Endothelial cell (in vitro differentiated cells): ENCODE measurements at regions not wholly inside any gene's neighbourhood (a gene's known extent, or its start where the extent isn't known, plus 50 kb on each side); places are given as distances from the start of the nearest gene placed in this dataset.

ENCODE experiments used
- DNase-seq: peaks from one replicate; pipeline ENCODE4 v3.0.0; 2021; ENCODE audit warnings: low spot score
- H3K27ac Mint-ChIP-seq: one replicate; pipeline ENCODE4 v1.8.0; 2021; ENCODE audit warnings: mixed read lengths, inconsistent platforms; ENCODE audit not compliant: unreplicated experiment
- H3K27me3 Mint-ChIP-seq: one replicate; pipeline ENCODE4 v1.8.0; 2021; ENCODE audit warnings: mild to moderate bottlenecking, moderate library complexity, mixed read lengths, inconsistent platforms; ENCODE audit not compliant: unreplicated experiment
- H3K36me3 Mint-ChIP-seq: one replicate; pipeline ENCODE4 v1.8.0; 2021; ENCODE audit warnings: mild to moderate bottlenecking, low read depth, mixed read lengths, inconsistent platforms; ENCODE audit not compliant: unreplicated experiment
- H3K4me1 Mint-ChIP-seq: one replicate; pipeline ENCODE4 v1.8.0; 2021; ENCODE audit warnings: mild to moderate bottlenecking, mixed read lengths, inconsistent platforms; ENCODE audit not compliant: unreplicated experiment
- H3K4me3 Mint-ChIP-seq: one replicate; pipeline ENCODE4 v1.8.0; 2021; ENCODE audit warnings: mild to moderate bottlenecking, mixed read lengths, inconsistent platforms; ENCODE audit not compliant: unreplicated experiment
- H3K9me3 Mint-ChIP-seq: one replicate; pipeline ENCODE4 v1.8.0; 2021; ENCODE audit warnings: mixed read lengths, inconsistent platforms; ENCODE audit not compliant: unreplicated experiment
- TF ChIP-seq, protein P1 (sequence below): fragments of 200-600 bp; sonication (generic); IDR thresholded peaks from one replicate; pipeline ENCODE4 v1.5.0; 2021; ENCODE audit warnings: antibody characterized with exemption; ENCODE audit not compliant: unreplicated experiment

DNA sequence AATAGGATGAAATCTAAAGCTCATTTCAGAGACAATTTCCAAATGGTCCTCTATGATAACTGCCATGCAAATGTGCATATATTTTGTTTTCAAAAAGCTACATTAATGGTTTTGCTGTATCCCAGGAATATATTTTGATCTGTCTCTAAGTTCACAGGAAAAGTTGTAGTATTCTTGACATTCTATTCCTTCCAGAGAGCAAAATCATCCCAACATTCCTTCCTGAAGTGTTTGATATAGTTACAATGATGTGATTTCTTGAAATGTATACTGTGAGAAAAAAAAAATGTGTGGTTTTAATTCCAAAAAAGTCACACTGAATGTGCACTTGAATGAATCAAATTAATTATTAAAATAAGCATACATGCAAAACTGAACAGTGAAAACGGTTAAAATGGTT lies 996.0 kb upstream of the CITED2 start:
- TF ChIP-seq, protein P1, sequence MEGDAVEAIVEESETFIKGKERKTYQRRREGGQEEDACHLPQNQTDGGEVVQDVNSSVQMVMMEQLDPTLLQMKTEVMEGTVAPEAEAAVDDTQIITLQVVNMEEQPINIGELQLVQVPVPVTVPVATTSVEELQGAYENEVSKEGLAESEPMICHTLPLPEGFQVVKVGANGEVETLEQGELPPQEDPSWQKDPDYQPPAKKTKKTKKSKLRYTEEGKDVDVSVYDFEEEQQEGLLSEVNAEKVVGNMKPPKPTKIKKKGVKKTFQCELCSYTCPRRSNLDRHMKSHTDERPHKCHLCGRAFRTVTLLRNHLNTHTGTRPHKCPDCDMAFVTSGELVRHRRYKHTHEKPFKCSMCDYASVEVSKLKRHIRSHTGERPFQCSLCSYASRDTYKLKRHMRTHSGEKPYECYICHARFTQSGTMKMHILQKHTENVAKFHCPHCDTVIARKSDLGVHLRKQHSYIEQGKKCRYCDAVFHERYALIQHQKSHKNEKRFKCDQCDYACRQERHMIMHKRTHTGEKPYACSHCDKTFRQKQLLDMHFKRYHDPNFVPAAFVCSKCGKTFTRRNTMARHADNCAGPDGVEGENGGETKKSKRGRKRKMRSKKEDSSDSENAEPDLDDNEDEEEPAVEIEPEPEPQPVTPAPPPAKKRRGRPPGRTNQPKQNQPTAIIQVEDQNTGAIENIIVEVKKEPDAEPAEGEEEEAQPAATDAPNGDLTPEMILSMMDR = no peak
- Mint-ChIP-seq H3K4me3 (no peak overlapping the region), H3K36me3 (no peaks in the 10 kb centered on the region), H3K4me1 (peaks cover 3% of the 10 kb centered on the region), H3K27me3 (no peaks in the 10 kb centered on the region), H3K27ac (no peak overlapping the region), H3K9me3 (no peaks in the 10 kb centered on the region)
- no peak for DNase-seq

DNA sequence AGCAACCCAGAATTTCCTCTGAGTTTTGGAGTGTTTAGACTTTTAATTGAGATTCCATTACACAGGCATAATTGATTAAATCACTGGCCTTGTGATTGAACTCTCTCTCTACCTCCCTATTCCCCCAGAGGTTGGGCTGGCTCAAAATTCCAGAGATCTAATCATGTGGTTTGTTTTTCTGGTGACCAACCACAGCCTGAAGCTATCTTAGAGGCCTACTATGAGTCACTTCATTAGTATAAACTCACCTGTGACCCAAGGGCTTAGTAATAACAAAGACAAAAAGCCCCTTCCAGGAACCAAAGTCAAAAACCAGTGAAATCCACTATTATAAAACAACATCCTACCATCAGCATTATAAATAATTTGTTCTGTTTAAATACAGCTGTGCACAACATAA lies 992.5 kb upstream of the CITED2 start:
- Mint-ChIP-seq H3K4me1 (peaks cover 2% of the 10 kb centered on the region), H3K27me3 (no peaks in the 10 kb centered on the region), H3K4me3 (no peak overlapping the region), H3K27ac (no peak overlapping the region), H3K9me3 (peaks cover 6% of the 10 kb centered on the region), H3K36me3 (peaks cover 7% of the 10 kb centered on the region)
- no peak for DNase-seq
- TF ChIP-seq, protein P1 = no peak

DNA sequence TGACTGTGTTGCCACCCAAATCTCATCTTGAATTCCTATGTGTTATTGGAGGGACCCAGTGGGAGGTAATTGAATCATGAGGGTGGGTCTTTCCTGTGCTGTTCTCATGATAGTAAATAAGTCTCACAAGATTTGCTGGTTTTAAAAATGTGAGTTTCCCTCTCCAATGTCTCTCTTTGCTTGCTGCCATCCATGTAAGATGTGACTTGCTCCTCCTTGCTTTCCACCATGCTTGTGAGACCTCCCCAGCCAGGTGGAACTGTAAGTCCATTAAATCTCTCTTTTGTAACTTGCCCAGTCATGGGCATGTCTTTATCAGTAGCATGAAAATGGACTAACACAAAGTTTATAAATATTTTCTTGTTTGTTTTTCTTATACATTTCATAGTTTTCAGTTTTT lies 990.5 kb upstream of the CITED2 start:
- no peak overlapping the region for H3K27ac Mint-ChIP-seq
- TF ChIP-seq, protein P1 = no peak
- peaks cover 7% of the 10 kb centered on the region for H3K36me3 Mint-ChIP-seq
- no peak for DNase-seq
- H3K9me3 Mint-ChIP-seq = peaks cover 6% of the 10 kb centered on the region
- H3K4me3 Mint-ChIP-seq = no peak overlapping the region
- no peaks in the 10 kb centered on the region for H3K4me1 Mint-ChIP-seq
- no peaks in the 10 kb centered on the region for H3K27me3 Mint-ChIP-seq

DNA sequence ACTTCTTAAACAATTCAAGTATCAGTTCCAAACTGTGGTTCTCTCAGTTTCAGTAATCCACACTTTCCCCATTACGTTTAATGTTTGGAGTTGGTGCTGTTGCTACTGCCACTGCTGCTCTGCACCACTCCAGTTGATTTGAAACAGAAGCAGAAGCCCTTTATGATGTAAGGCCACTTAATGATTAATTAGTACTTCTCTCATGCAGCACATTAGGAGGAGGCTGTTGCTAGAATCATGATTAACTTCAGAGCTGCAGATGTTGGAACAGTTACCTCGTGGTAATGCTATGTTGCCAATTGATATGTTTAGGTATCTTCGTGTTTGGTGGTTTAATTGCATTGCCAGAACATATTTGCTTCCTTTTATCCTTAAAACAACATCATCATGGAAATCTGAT lies 986.2 kb upstream of the CITED2 start:
- Mint-ChIP-seq H3K4me1 (no peaks in the 10 kb centered on the region), H3K27me3 (no peaks in the 10 kb centered on the region), H3K4me3 (no peak overlapping the region), H3K36me3 (peaks cover 7% of the 10 kb centered on the region), H3K9me3 (peaks cover 6% of the 10 kb centered on the region), H3K27ac (no peak overlapping the region)
- TF ChIP-seq, protein P1 = no peak
- DNase-seq = no peak

DNA sequence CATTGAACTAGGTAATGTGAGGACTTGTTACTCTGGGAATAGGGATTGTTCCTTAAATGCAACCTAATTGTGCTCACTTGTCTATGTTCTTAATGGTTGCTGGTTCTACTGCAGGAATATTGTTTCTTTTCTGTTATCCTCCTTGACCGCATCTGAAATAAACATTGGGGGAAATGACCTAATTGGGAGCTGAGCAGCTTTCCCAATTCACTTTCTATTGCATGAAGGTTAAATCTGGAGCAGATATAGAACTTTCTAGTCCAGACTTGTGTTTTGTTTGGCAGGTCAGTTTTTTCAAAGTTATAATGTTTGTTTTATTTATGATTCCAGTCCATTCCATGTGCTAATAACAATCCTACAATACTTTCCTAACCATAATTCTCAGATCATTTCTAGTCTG lies 981.0 kb upstream of the CITED2 start:
- H3K27me3 Mint-ChIP-seq = no peaks in the 10 kb centered on the region
- no peaks in the 10 kb centered on the region for H3K36me3 Mint-ChIP-seq
- no peaks in the 10 kb centered on the region for H3K4me1 Mint-ChIP-seq
- no peak overlapping the region for H3K4me3 Mint-ChIP-seq
- no peak overlapping the region for H3K27ac Mint-ChIP-seq
- no peak for DNase-seq
- TF ChIP-seq, protein P1 = no peak
- no peaks in the 10 kb centered on the region for H3K9me3 Mint-ChIP-seq
